ENCODE measurements at regions not wholly inside any gene's neighbourhood (a gene's known extent, or its start where the extent isn't known, plus 50 kb on each side); places are given as distances from the start of the nearest gene placed in this dataset.
A peak's percentile ranks its signal among the peaks of the same experiment; 100 is the strongest.

- H2AFZ ChIP-seq (ENCODE audit: low read length) = peak overlapping the region; percentile 65
- no peak overlapping the region for H3K27ac ChIP-seq (ENCODE audit: low read depth, low read length)
- FAIRE-seq (peak; percentile 86), DNase-seq (ENCODE audit: low read depth in 1 of 2, low spot score in 2 of 2) (peak; percentile 61 to 71)
- H3K23me2 ChIP-seq (ENCODE audit: low read depth, low read length) = no peaks in the 10 kb centered on the region
- H3K4me2 ChIP-seq (ENCODE audit: insufficient read depth in 1 of 2, low read depth in 2 of 2, low read length in 2 of 2) = peak overlapping the region; percentile 30 to 69; a peak in 3 of 4 replicates
- H3K14ac ChIP-seq (ENCODE audit: insufficient read length) = no peak overlapping the region
- WGBS, 2 experiments (ENCODE audit: extremely low coverage in 1 of 2, insufficient coverage in 1 of 2, insufficient read length in 1 of 2, insufficient replicate concordance in 2 of 2, low coverage in 1 of 2, low lambda C conversion rate in 2 of 2, missing lambda C conversion rate in 1 of 2) = 5% methylated on average over 13 of the region's 13 CpGs; no CpG with 5 or more reads in 1 of the 2 experiments
- H2BK120ac ChIP-seq (replicated peaks; ENCODE audit: low read depth, low read length) = no peak overlapping the region
- H2BK12ac ChIP-seq (ENCODE audit: low read depth, low read length) = no peak overlapping the region
- no peak overlapping the region for H3K9ac ChIP-seq (replicated peaks in 1 of 4; ENCODE audit: extremely low read depth in 1 of 4, low read depth in 3 of 4, low read length in 3 of 4)
- no peaks in the 10 kb centered on the region for H3K79me2 ChIP-seq (ENCODE audit: control insufficient read depth in 1 of 2, insufficient read depth in 2 of 2, low read length in 2 of 2)
- no peak overlapping the region for H2BK5ac ChIP-seq (ENCODE audit: low read depth, low read length)
- H2BK15ac ChIP-seq (ENCODE audit: low read length) = no peak overlapping the region
- peaks cover 0 to 3% (median under 1%) of the 10 kb centered on the region in 4 experiments; a peak in 3 of 7 replicates for H3K4me1 ChIP-seq (replicated peaks in 1 of 4; ENCODE audit: control insufficient read depth in 3 of 4, insufficient read depth in 4 of 4, low read length in 3 of 4)
- H3K4ac ChIP-seq (replicated peaks; ENCODE audit: insufficient read length, low read depth, low read length) = no peak overlapping the region
- CTCF ChIA-PET (ENCODE audit: partially characterized antibody) = interaction anchor here (0.6 to 2.6 kb wide), 23 partner anchors 11 to 1563 kb away, joined by 3 to 12 read pairs (median 3); no protein-coding TSS in a partner anchor
- H3K79me1 ChIP-seq (ENCODE audit: low read depth, low read length) = no peaks in the 10 kb centered on the region
- H3K4me3 ChIP-seq (ENCODE audit: extremely low read depth in 1 of 4, insufficient read depth in 2 of 4, low read depth in 3 of 4, low read length in 4 of 4) = peak overlapping the region in 3 of 4 experiments; percentile 24 to 41 (median 38); a peak in 4 of 8 replicates
- H3K36me3 ChIP-seq (ENCODE audit: control insufficient read depth in 2 of 4, insufficient read depth in 4 of 4, low read length in 3 of 4) = no peaks in the 10 kb centered on the region
- H3K9me3 ChIP-seq (ENCODE audit: insufficient read depth in 2 of 2, low read depth in 1 of 2, low read length in 1 of 2) = no peaks in the 10 kb centered on the region
- no peak overlapping the region for H3K23ac ChIP-seq (ENCODE audit: insufficient read length)
- H3K56ac ChIP-seq (replicated peaks; ENCODE audit: insufficient read length, low read depth, low read length) = no peak overlapping the region
- no peak overlapping the region for H4K5ac ChIP-seq (ENCODE audit: insufficient read length, low read depth, low read length)
- H3K18ac ChIP-seq (ENCODE audit: extremely low read depth, low read length) = no peak overlapping the region; the same call in 1 of the 2 replicates
- H4K8ac ChIP-seq (ENCODE audit: extremely low read depth, insufficient read depth, low read length) = no peak overlapping the region
- H2AK5ac ChIP-seq (ENCODE audit: low read depth, low read length) = no peak overlapping the region
- H2BK20ac ChIP-seq (ENCODE audit: low read length) = no peak overlapping the region
- POLR2A ChIA-PET (ENCODE audit: partially characterized antibody) = interaction anchor here (0.8 kb wide), 1 partner anchor 91 kb away, joined by 3 read pairs; no protein-coding TSS in a partner anchor
- no peak overlapping the region for H4K91ac ChIP-seq (replicated peaks; ENCODE audit: insufficient read length, low read length)
- no peaks in the 10 kb centered on the region; a peak in 3 of 7 replicates for H3K27me3 ChIP-seq (replicated peaks in 1 of 4; ENCODE audit: control insufficient read depth in 3 of 4, extremely low read depth in 1 of 4, insufficient read depth in 3 of 4, low read length in 3 of 4)
- H4K20me1 ChIP-seq (replicated peaks in 1 of 2; ENCODE audit: control insufficient read depth in 1 of 2, insufficient read depth in 2 of 2, low read length in 2 of 2) = no peaks in the 10 kb centered on the region
- TF ChIP-seq RAD21 (IDR thresholded peaks at IDR 0.05 in 1 of 2, conservative IDR thresholded peaks at IDR 0.05 in 1 of 2; ENCODE audit: low read depth in 2 of 2, low read length in 2 of 2) = peak; percentile 91 to 92
- peak; percentile 67 for TF ChIP-seq TEAD4 (IDR thresholded peaks at IDR 0.05; ENCODE audit: low read depth, low read length)
- peak; percentile 23; the same call in 1 of the 2 replicates for TF ChIP-seq ATF2 (IDR thresholded peaks at IDR 0.05; ENCODE audit: low read length)
- 0 out of 2 replicates have a peak, but pooled peaks have one; percentile 10 for TF ChIP-seq SRF (IDR thresholded peaks at IDR 0.05; ENCODE audit: low read depth, low read length)
- TF ChIP-seq YY1 (IDR thresholded peaks at IDR 0.05; ENCODE audit: low read depth, low read length) = peak; percentile 49; the same call in 1 of the 2 replicates
- peak; percentile 50 for TF ChIP-seq KDM4A (IDR thresholded peaks at IDR 0.05; ENCODE audit: low read depth, low read length, severe bottlenecking)
- TF ChIP-seq TAF7 (optimal IDR thresholded peaks at IDR 0.05; ENCODE audit: borderline replicate concordance, low read depth, low read length) = no peak
- peak; percentile 62 to 82 (median 68) for TF ChIP-seq CTCF (IDR thresholded peaks at IDR 0.05; ENCODE audit: control extremely low read depth in 1 of 3, insufficient read depth in 1 of 3, low read depth in 1 of 3, low read length in 3 of 3)
These were observed 487.7 kb downstream of the TYW1 start for GRCh38 chr7:67484244-67484751.

Measured in H1 (cell line).